ENCODE measurements at regions not wholly inside any gene's neighbourhood (a gene's known extent, or its start where the extent isn't known, plus 50 kb on each side); places are given as distances from the start of the nearest gene placed in this dataset.

DNA sequence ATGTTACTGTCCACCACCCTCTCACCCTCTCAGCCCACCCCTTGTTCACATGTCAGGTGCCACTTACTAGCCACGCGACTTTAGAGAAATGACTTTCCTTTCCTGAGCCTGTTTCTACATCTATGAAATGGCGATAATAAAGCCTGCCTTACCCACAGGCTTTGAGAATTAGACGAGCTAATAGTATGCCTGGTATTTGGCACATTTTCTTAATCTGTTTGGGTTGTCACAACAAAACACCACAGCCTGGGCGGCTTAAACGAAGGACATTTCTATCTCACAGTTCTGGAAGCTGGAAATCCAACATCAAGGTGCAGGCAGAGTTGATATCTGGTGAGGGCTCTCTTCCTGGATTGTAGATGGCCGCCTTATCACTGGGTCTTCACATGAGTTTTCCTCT lies 273.9 kb upstream of the FMN2 start:
- TF ChIP-seq, protein P1, sequence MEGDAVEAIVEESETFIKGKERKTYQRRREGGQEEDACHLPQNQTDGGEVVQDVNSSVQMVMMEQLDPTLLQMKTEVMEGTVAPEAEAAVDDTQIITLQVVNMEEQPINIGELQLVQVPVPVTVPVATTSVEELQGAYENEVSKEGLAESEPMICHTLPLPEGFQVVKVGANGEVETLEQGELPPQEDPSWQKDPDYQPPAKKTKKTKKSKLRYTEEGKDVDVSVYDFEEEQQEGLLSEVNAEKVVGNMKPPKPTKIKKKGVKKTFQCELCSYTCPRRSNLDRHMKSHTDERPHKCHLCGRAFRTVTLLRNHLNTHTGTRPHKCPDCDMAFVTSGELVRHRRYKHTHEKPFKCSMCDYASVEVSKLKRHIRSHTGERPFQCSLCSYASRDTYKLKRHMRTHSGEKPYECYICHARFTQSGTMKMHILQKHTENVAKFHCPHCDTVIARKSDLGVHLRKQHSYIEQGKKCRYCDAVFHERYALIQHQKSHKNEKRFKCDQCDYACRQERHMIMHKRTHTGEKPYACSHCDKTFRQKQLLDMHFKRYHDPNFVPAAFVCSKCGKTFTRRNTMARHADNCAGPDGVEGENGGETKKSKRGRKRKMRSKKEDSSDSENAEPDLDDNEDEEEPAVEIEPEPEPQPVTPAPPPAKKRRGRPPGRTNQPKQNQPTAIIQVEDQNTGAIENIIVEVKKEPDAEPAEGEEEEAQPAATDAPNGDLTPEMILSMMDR (IDR thresholded peaks at IDR 0.05) = no peak
- TF ChIP-seq POLR2A (IDR thresholded peaks at IDR 0.05) (no peak), EP300 (IDR thresholded peaks at IDR 0.05) (no peak)

Measured in ovary (tissue), 3 donors.